ENCODE measurements at regions not wholly inside any gene's neighbourhood (a gene's known extent, or its start where the extent isn't known, plus 50 kb on each side); places are given as distances from the start of the nearest gene placed in this dataset.

DNA sequence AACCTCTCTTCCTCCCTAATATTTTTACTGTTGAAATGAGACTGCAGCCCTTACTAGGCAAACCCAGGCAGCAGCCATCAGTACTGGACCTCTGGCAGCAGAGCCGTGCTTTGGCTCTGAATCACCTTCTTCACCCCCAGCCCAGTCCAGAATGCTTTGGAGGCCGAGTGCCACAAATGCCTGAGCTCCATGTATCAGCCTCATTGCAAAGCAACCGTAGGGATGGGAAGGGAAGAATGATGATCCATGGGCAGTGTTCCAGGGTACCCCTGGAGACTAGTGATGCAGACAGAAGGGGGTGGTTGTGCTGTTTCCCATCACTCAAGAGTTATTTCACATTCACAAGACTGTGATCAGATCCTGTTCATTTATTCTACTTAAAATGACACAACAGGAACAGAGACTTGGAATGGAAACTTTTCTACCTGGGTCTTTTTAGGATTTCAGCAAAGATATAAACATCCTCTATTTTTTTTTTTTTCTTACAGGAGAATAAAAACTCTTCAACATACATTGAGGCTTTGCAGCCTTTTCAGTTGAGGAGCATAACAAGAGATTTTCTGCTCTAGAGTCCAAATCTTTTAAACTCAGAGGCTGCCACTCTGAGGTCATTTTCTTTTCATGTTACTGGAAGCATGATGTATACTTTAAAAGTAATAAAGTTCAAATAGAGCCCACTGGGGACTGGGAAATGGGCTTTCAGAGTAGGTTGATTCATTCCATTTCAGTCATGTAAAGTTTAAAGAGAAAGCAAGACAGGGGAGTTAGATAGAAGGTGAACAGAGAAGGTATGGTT lies 138.3 kb downstream of the KCNJ2 start:
- DNase-seq (ENCODE audit: low read depth), result no peak
- no peak overlapping the region for H3K4me3 ChIP-seq (ENCODE audit: low read depth, low read length)
- TF ChIP-seq, protein P1, sequence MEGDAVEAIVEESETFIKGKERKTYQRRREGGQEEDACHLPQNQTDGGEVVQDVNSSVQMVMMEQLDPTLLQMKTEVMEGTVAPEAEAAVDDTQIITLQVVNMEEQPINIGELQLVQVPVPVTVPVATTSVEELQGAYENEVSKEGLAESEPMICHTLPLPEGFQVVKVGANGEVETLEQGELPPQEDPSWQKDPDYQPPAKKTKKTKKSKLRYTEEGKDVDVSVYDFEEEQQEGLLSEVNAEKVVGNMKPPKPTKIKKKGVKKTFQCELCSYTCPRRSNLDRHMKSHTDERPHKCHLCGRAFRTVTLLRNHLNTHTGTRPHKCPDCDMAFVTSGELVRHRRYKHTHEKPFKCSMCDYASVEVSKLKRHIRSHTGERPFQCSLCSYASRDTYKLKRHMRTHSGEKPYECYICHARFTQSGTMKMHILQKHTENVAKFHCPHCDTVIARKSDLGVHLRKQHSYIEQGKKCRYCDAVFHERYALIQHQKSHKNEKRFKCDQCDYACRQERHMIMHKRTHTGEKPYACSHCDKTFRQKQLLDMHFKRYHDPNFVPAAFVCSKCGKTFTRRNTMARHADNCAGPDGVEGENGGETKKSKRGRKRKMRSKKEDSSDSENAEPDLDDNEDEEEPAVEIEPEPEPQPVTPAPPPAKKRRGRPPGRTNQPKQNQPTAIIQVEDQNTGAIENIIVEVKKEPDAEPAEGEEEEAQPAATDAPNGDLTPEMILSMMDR (IDR thresholded peaks at IDR 0.05; ENCODE audit: control insufficient read depth, extremely low read depth, insufficient read depth), result no peak

- TF ChIP-seq, protein P1 (IDR thresholded peaks at IDR 0.05; ENCODE audit: control insufficient read depth, extremely low read depth, insufficient read depth), result no peak
- DNase-seq (ENCODE audit: low read depth), result no peak
- no peak overlapping the region for H3K4me3 ChIP-seq (ENCODE audit: low read depth, low read length)
Measured at GRCh38 chr17:70308618-70309017, 139.3 kb downstream of the KCNJ2 start.

- TF ChIP-seq, protein P1 (IDR thresholded peaks at IDR 0.05; ENCODE audit: control insufficient read depth, extremely low read depth, insufficient read depth), result no peak
- no peak for DNase-seq (ENCODE audit: low read depth)
- no peak overlapping the region for H3K4me3 ChIP-seq (ENCODE audit: low read depth, low read length)
Measured at GRCh38 chr17:70310221-70310672, 140.9 kb downstream of the KCNJ2 start.

GRCh38 chr17:70313086-70313852 lies 143.9 kb downstream of the KCNJ2 start:
- H3K4me3 ChIP-seq (ENCODE audit: low read depth, low read length), result no peak overlapping the region
- TF ChIP-seq, protein P1 (IDR thresholded peaks at IDR 0.05; ENCODE audit: control insufficient read depth, extremely low read depth, insufficient read depth), result no peak
- no peak for DNase-seq (ENCODE audit: low read depth)

- TF ChIP-seq, protein P1 (IDR thresholded peaks at IDR 0.05; ENCODE audit: control insufficient read depth, extremely low read depth, insufficient read depth), result no peak
- H3K4me3 ChIP-seq (ENCODE audit: low read depth, low read length), result no peak overlapping the region
- DNase-seq (ENCODE audit: low read depth), result no peak
Measured at GRCh38 chr17:70314096-70314495, 144.8 kb downstream of the KCNJ2 start.

GRCh38 chr17:70314506-70314905 lies 145.2 kb downstream of the KCNJ2 start:
- TF ChIP-seq, protein P1 (IDR thresholded peaks at IDR 0.05; ENCODE audit: control insufficient read depth, extremely low read depth, insufficient read depth), result no peak
- DNase-seq (ENCODE audit: low read depth), result no peak
- no peak overlapping the region for H3K4me3 ChIP-seq (ENCODE audit: low read depth, low read length)

Data from LNCaP clone FGC (cell line).